ENCODE measurements at regions not wholly inside any gene's neighbourhood (a gene's known extent, or its start where the extent isn't known, plus 50 kb on each side); places are given as distances from the start of the nearest gene placed in this dataset.

GRCh38 chr1:25034736-25035522, 104.9 kb upstream of the RUNX3 start (continued):
- TF ChIP-seq KIAA2018 (CRISPR knock-in tag; IDR thresholded peaks at IDR 0.05; ENCODE audit: borderline replicate concordance) (no peak), ZNF703 (CRISPR knock-in tag; IDR thresholded peaks at IDR 0.05; ENCODE audit: borderline replicate concordance) (no peak), ZNF382 (CRISPR knock-in tag; IDR thresholded peaks at IDR 0.05; ENCODE audit: borderline replicate concordance) (no peak), ZNF800 (CRISPR knock-in tag; IDR thresholded peaks at IDR 0.05) (no peak), MEIS2 (CRISPR knock-in tag; IDR thresholded peaks at IDR 0.05) (no peak), GRHL1 (CRISPR knock-in tag; conservative IDR thresholded peaks at IDR 0.05) (no peak), ZMYM3 (CRISPR knock-in tag; IDR thresholded peaks at IDR 0.05) (no peak), PITX1 (CRISPR knock-in tag; IDR thresholded peaks at IDR 0.05) (no peak), SIN3B (IDR thresholded peaks at IDR 0.05; ENCODE audit: low read length) (no peak)

Data from HepG2 (cell line).